IMR-90 (cell line): ENCODE measurements at regions not wholly inside any gene's neighbourhood (a gene's known extent, or its start where the extent isn't known, plus 50 kb on each side); places are given as distances from the start of the nearest gene placed in this dataset.

Experiments used
- BHLHE40 ChIP-seq: fragments of 150-350 bp; IDR thresholded peaks from 2 replicates; pipeline ENCODE4 v1.6.1; 2016; ENCODE audit warnings: mild to moderate bottlenecking, low read depth, low read length
- CEBPB ChIP-seq: IDR thresholded peaks from 2 replicates; pipeline ENCODE4 v1.6.1; 2012; ENCODE audit warnings: low read depth, low read length, improper control_type of control experiment
- CHD1 ChIP-seq: IDR thresholded peaks from 2 replicates; pipeline ENCODE4 v1.6.1; 2012; ENCODE audit warnings: low read depth, low read length, improper control_type of control experiment
- FOS ChIP-seq: fragments of 150-350 bp; IDR thresholded peaks from 2 replicates; pipeline ENCODE4 v1.6.1; 2016; ENCODE audit warnings: low read depth, low read length
- POLR2A ChIP-seq: IDR thresholded peaks from 2 replicates; pipeline ENCODE4 v1.6.1; 2012; ENCODE audit warnings: mild to moderate bottlenecking, low read depth, low read length
- RAD21 ChIP-seq: IDR thresholded peaks from 2 replicates; pipeline ENCODE4 v1.6.1; 2012; ENCODE audit warnings: low read length, improper control_type of control experiment
- RCOR1 ChIP-seq: IDR thresholded peaks from 2 replicates; pipeline ENCODE4 v1.6.1; 2012; ENCODE audit warnings: mild to moderate bottlenecking, low read length, improper control_type of control experiment; ENCODE audit not compliant: insufficient replicate concordance
- SMC3 ChIP-seq: fragments of 150-350 bp; IDR thresholded peaks from 2 replicates; pipeline ENCODE4 v1.6.1; 2016; ENCODE audit warnings: low read depth, mild to moderate bottlenecking, antibody characterized with exemption, low read length, moderate library complexity
- TF ChIP-seq, protein P1 (sequence below): conservative IDR thresholded peaks from 2 replicates; pipeline ENCODE4 v1.5.1; 2012; ENCODE audit warnings: mild to moderate bottlenecking, low read depth, low read length, improper control_type of control experiment
- TF ChIP-seq, protein P2 (sequence below): fragments of 150-350 bp; IDR thresholded peaks from 2 replicates; pipeline ENCODE4 v1.6.1; 2016; ENCODE audit warnings: low read depth, mild to moderate bottlenecking, low read length, moderate library complexity, borderline replicate concordance

DNA sequence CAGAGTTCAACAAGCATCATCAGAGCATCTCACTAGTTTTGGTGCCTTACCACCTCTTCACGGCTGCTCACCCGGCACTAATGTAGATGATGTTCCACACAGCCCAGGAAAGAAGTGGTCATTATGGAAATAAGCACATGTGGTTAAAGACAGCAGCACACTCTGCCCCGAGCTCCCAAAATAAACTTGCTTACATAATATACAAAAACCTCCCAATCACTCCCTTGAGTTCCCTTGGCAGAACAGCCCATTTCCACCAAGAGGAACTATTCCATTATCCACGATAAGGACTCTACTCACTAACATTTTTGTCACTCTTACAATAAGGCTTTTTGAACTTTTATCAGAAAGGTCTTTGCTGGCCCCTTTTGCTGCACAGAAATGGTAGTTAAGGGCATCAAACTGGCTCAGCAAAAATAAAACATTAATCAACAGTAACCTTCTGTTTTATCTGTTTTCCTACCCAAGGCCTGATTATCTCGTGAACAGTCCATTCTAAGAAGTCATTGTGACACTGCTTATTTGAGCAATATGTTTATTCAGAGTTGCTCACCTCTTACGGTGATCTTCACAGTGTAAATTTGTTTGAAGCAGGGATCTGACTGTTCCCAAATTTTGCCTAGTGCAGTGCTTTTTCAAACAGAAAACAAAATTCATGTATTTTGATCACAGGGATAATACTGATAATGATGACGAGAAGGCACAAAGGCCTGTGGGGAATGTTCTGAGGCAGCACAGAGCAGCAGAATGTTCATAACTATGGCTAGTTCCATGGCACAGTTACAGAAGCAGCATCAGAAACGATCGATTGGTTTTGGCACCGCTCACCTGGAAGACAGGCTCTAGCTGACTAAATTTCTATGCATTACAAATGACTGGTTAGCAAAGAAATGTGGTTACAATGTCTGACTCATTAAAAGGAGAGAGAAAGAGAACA is 399.8 kb upstream of the PIK3R1 start:
- TF ChIP-seq, protein P1, sequence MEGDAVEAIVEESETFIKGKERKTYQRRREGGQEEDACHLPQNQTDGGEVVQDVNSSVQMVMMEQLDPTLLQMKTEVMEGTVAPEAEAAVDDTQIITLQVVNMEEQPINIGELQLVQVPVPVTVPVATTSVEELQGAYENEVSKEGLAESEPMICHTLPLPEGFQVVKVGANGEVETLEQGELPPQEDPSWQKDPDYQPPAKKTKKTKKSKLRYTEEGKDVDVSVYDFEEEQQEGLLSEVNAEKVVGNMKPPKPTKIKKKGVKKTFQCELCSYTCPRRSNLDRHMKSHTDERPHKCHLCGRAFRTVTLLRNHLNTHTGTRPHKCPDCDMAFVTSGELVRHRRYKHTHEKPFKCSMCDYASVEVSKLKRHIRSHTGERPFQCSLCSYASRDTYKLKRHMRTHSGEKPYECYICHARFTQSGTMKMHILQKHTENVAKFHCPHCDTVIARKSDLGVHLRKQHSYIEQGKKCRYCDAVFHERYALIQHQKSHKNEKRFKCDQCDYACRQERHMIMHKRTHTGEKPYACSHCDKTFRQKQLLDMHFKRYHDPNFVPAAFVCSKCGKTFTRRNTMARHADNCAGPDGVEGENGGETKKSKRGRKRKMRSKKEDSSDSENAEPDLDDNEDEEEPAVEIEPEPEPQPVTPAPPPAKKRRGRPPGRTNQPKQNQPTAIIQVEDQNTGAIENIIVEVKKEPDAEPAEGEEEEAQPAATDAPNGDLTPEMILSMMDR: no peak
- TF ChIP-seq POLR2A: no peak
- no peak for TF ChIP-seq FOS
- no peak for TF ChIP-seq BHLHE40
- TF ChIP-seq, protein P2, sequence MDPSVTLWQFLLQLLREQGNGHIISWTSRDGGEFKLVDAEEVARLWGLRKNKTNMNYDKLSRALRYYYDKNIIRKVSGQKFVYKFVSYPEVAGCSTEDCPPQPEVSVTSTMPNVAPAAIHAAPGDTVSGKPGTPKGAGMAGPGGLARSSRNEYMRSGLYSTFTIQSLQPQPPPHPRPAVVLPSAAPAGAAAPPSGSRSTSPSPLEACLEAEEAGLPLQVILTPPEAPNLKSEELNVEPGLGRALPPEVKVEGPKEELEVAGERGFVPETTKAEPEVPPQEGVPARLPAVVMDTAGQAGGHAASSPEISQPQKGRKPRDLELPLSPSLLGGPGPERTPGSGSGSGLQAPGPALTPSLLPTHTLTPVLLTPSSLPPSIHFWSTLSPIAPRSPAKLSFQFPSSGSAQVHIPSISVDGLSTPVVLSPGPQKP: no peak
- TF ChIP-seq CHD1: no peak
- no peak for TF ChIP-seq RCOR1
- TF ChIP-seq CEBPB: no peak
- TF ChIP-seq RAD21: no peak
- TF ChIP-seq SMC3: no peak
